ENCODE measurements at regions not wholly inside any gene's neighbourhood (a gene's known extent, or its start where the extent isn't known, plus 50 kb on each side); places are given as distances from the start of the nearest gene placed in this dataset.

GRCh38 chr17:70796757-70797156, 627.4 kb downstream of the KCNJ2 start:
- no peak for DNase-seq (ENCODE audit: low read depth, low spot score)
- intact Hi-C loops (cut with micrococcal nuclease) = no loop called here
- TF ChIP-seq MYC (IDR thresholded peaks at IDR 0.05; ENCODE audit: low read depth, low read length) = no peak
- no peak for TF ChIP-seq EZH2 (IDR thresholded peaks at IDR 0.05; ENCODE audit: borderline replicate concordance, low read depth, low read length, severe bottlenecking)
- TF ChIP-seq JUN (IDR thresholded peaks at IDR 0.05; ENCODE audit: borderline replicate concordance, insufficient read depth, insufficient read length, low read depth) = no peak
- TF ChIP-seq GATA2 (IDR thresholded peaks at IDR 0.05; ENCODE audit: insufficient read depth, insufficient read length, low read depth, low read length) = no peak
- no peak for TF ChIP-seq POLR2AphosphoS5 (IDR thresholded peaks at IDR 0.05; ENCODE audit: insufficient read depth, low read depth, low read length)
- Histone ChIP-seq H3K4me2 (ENCODE audit: insufficient read depth, low read length) (no peak overlapping the region), H3K79me2 (ENCODE audit: control insufficient read depth, insufficient read depth, low read length) (no peaks in the 10 kb centered on the region), H3K4me3 (replicated peaks in 1 of 3; ENCODE audit: insufficient read depth in 1 of 3, low read depth in 1 of 3, low read length in 3 of 3) (no peak overlapping the region), H4K20me1 (replicated peaks; ENCODE audit: control insufficient read depth, extremely low read depth, insufficient read depth, low read length) (no peaks in the 10 kb centered on the region), H3K9ac (replicated peaks; ENCODE audit: extremely low read depth, insufficient read depth, low read length) (no peak overlapping the region), H3K27ac (ENCODE audit: insufficient read depth, low read depth, low read length) (no peak overlapping the region), H3K4me1 (ENCODE audit: control insufficient read depth, extremely low read depth, insufficient read depth, low read length) (no peaks in the 10 kb centered on the region), H3K9me3 (replicated peaks; ENCODE audit: control insufficient read depth, insufficient read depth, low read length) (no peaks in the 10 kb centered on the region), H3K27me3 (ENCODE audit: control insufficient read depth in 2 of 2, insufficient read depth in 2 of 2, low read length in 2 of 2) (no peaks in the 10 kb centered on the region), H2AFZ (ENCODE audit: low read depth, low read length) (no peak overlapping the region), H3K36me3 (ENCODE audit: control insufficient read depth in 2 of 2, extremely low read depth in 1 of 2, insufficient read depth in 2 of 2, low read length in 2 of 2) (no peaks in the 10 kb centered on the region), H3K9me1 (replicated peaks; ENCODE audit: control insufficient read depth, extremely low read depth, insufficient read depth, low read length) (no peaks in the 10 kb centered on the region)
- POLR2A ChIA-PET = no interaction called here
- no TSS peak for BruUV-seq (replicated peaks)
- CTCF ChIA-PET = no interaction called here
- dilution Hi-C loops (cut with MboI; ENCODE audit: extremely low pct_ligation_motif_present, low sequenced_read_pairs) = no loop called here
- FAIRE-seq = no peak

- no peaks in the 10 kb centered on the region for H3K9me1 ChIP-seq (replicated peaks; ENCODE audit: control insufficient read depth, extremely low read depth, insufficient read depth, low read length)
- no peak overlapping the region for H3K9ac ChIP-seq (replicated peaks; ENCODE audit: extremely low read depth, insufficient read depth, low read length)
- no peaks in the 10 kb centered on the region for H3K36me3 ChIP-seq (ENCODE audit: control insufficient read depth in 2 of 2, extremely low read depth in 1 of 2, insufficient read depth in 2 of 2, low read length in 2 of 2)
- H3K4me1 ChIP-seq (ENCODE audit: control insufficient read depth, extremely low read depth, insufficient read depth, low read length) = no peaks in the 10 kb centered on the region
- no TSS peak for BruUV-seq (replicated peaks)
- no peak overlapping the region for H3K4me3 ChIP-seq (replicated peaks in 1 of 3; ENCODE audit: insufficient read depth in 1 of 3, low read depth in 1 of 3, low read length in 3 of 3)
- no peaks in the 10 kb centered on the region for H4K20me1 ChIP-seq (replicated peaks; ENCODE audit: control insufficient read depth, extremely low read depth, insufficient read depth, low read length)
- TF ChIP-seq POLR2A (IDR thresholded peaks at IDR 0.05; ENCODE audit: low read depth, low read length) (no peak), EZH2 (IDR thresholded peaks at IDR 0.05; ENCODE audit: borderline replicate concordance, low read depth, low read length, severe bottlenecking) (no peak), CTCF (IDR thresholded peaks at IDR 0.05; ENCODE audit: extremely low read depth in 1 of 2, insufficient read depth in 1 of 2, low read depth in 1 of 2, low read length in 2 of 2) (no peak), MAX (IDR thresholded peaks at IDR 0.05; ENCODE audit: insufficient read depth, insufficient read length) (no peak)
- H3K9me3 ChIP-seq (replicated peaks; ENCODE audit: control insufficient read depth, insufficient read depth, low read length) = no peaks in the 10 kb centered on the region
- POLR2A ChIA-PET = no interaction called here
- H3K4me2 ChIP-seq (ENCODE audit: insufficient read depth, low read length) = no peak overlapping the region
- no peaks in the 10 kb centered on the region for H3K79me2 ChIP-seq (ENCODE audit: control insufficient read depth, insufficient read depth, low read length)
- intact Hi-C loops (cut with micrococcal nuclease) = no loop called here
- FAIRE-seq (no peak), DNase-seq (ENCODE audit: low read depth, low spot score) (no peak)
- dilution Hi-C loops (cut with MboI; ENCODE audit: extremely low pct_ligation_motif_present, low sequenced_read_pairs) = no loop called here
- H3K27ac ChIP-seq (ENCODE audit: insufficient read depth, low read depth, low read length) = no peak overlapping the region
- H3K27me3 ChIP-seq (ENCODE audit: control insufficient read depth in 2 of 2, insufficient read depth in 2 of 2, low read length in 2 of 2) = no peaks in the 10 kb centered on the region
- CTCF ChIA-PET = no interaction called here
- H2AFZ ChIP-seq (ENCODE audit: low read depth, low read length) = no peak overlapping the region
These were observed 627.8 kb downstream of the KCNJ2 start for GRCh38 chr17:70797166-70797565.

Measured in endothelial cell of umbilical vein (primary cell).